GM21528 (cell line): ENCODE measurements at regions not wholly inside any gene's neighbourhood (a gene's known extent, or its start where the extent isn't known, plus 50 kb on each side); places are given as distances from the start of the nearest gene placed in this dataset.

Experiments used
- ATAC-seq: cut with Tn5 transposase; IDR thresholded peaks from one replicate; pipeline ENCODE4 v1.9.1; 2021; ENCODE audit warnings: mild to moderate bottlenecking, moderate library complexity; ENCODE audit not compliant: unreplicated experiment, low FRiP score

GRCh38 chr2:58973811-58974281, 732.7 kb upstream of the FANCL start:
- ATAC-seq, result no peak

DNA sequence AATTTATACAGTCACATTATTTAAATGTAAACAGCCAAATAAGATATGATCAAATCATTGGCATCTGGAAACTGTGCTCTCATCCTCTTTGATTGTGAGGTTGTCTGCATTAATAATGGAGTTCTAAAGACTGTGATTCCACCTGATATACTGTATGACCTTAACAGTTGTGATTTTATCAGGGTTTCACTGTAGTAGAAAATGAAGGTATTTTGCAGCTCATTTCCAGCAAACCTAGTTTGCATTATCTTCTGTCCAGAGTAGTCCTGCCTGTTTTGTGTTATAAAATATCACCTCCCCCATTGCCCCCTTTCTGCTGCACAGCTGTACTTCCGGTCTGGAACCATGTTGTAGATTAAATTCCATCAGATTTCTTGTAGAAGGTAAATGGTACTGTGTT, 731.6 kb upstream of the FANCL start:
- ATAC-seq, result no peak

DNA sequence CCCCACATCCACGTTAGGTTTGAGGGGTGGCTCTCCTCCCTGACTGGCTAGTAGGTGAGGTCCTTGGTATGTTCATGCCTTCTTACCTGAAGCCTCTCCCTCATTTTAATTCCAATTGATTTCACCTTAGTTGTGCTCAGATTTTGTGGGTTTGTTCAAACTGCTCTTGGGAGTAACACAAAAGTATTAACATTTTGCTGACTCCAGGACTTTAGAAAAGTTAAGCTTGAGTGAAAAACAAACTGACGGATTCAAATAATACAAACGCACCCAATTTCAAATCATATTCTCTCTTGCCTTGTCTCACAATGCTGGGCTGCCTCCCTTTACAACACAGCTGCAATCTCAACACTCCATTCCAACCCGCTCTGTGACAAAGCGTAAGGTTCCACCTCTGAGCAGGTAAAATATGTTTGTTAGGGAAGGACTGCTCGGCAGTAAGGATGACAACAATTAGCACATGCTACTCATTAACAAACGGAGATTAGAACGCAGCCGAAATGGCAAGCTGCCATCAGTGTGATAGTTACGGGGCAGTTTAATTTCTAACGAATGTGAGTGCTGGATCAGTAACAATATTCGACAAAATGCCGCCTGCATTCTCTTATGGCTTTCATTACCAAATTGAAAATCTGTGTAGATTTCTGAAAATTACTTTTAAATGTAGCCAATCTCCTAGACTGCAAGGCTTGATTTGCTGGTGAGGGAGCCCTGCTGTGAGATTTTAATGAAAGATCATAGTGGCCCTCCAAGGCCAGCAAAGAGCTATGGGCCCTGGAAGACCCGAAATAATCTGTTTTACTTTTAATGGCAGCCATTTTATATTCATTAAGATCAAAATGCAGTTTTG, 730.6 kb upstream of the FANCL start:
- no peak for ATAC-seq

DNA sequence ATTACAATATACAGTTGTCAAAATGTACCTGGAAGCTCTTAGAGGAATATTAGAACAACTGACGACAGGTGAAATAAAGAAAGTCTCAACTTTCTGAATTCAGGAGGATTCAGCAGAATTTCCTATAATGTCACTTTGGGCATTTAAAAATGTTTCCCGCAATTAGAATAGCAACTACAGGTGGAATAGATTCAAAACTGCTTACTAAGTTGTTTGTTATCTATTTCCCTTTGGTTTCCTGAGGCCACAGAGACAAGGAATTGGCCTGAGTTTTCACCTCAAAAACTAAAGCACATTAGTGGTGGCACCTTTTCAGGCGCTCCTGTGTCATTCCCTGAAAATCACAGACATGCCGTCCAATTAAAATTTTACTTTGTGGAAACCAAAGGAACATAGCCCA, 729.2 kb upstream of the FANCL start:
- ATAC-seq, result no peak

DNA sequence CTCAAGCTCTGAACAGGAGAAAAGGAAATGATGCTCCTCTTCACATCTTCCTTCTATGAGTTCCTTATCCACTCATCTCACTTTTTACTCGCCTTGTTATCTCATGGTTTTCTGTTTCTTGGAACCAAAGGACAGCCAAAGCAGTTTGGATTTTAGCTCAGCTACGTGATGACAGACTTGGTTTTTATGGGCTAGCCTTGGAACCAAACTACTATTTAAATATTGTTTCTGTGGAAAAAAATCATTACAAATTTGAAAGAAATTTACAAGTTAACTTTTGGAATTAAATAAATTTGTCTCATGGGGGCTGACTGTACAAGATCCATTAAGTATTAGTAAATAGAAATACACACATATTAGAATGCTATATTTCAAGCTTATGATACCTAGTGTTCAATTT, 727.8 kb upstream of the FANCL start:
- no peak for ATAC-seq

DNA sequence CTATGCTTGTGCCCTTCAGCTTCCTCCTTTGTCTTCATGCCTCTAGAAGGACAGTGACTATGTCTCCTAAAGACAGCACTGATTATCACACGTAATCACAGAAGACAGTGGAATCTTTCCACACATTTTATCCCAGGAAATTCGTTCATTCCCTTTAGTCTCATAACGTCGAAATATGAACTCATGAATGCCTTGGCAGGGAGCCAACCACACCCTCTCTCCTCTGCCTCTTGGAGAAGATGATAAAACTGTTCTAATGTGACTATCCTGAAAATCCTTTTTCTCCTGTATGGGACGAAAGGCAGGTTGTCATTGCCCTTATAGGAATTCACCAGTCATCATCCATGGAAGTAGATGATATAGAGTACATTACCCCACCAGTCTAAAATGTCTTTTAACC, 726.6 kb upstream of the FANCL start:
- no peak for ATAC-seq

DNA sequence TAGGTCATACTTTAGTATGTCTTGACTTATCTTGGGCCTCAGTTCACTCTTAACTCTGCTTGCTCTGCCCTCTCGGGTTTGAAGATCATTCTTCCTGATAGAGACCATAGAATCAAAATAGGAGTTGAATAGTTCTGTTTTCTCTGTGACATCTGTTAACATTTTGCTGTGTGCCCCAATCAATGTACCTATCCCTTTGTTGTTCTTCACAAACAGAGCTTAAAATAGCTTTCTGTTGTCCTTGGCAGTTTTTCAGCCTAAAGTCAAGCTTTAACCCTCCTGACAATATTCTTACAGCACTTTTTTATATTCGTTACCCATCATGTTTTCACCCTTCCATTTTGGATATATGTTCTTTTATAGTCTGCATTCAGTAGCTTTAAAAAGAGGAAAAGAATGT, 724.5 kb upstream of the FANCL start:
- ATAC-seq, result no peak

DNA sequence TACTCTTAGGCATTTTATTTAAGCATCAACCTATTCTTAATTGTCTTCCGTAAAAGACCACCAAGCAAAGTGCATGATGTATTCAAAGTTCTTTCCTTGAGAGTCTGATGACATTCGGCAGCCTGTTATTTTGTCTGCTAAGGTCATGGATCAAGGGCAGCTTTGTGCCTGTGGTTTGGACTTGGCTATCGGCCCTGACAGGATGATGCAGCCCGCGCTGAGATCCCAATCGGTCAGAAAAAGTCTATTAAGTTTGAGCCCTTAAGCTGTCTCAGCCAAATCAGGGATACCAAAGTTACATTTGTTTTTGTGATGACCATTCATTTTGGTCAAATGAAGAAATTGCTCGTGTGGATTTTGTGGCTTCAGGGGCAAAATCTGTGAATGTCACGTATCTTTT, 718.9 kb upstream of the FANCL start:
- ATAC-seq, result no peak

DNA sequence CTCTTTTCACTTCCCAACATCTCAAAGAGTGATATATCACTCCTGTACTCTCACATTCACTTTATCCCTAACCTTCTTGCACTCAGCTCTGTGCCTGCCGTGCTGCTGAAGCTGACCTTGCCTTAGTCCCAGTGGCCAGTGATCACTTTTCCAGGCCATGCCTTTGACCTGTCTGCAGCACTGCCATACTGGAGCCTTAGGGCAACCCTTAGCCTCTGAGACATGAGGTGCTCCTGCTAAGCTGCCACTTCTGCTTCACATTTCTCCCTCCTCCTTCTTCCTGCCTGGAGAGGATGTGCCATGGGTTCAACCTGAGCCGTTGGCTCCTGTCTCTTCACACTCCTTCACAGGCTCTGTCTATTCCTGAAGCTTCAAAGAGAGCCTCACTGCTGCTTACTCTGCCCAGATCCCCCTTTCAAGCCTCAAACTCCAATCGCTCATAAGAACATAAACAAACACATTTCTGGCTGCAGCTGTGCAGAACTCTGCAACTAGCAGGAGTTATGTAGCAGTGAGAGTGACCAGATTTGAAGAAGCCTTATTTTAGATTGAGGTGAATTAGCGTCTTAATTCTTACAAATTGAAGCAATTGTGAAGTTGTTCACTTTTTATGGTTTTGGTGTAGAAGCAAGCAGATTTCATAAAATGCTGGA, 716.2 kb upstream of the FANCL start:
- no peak for ATAC-seq

DNA sequence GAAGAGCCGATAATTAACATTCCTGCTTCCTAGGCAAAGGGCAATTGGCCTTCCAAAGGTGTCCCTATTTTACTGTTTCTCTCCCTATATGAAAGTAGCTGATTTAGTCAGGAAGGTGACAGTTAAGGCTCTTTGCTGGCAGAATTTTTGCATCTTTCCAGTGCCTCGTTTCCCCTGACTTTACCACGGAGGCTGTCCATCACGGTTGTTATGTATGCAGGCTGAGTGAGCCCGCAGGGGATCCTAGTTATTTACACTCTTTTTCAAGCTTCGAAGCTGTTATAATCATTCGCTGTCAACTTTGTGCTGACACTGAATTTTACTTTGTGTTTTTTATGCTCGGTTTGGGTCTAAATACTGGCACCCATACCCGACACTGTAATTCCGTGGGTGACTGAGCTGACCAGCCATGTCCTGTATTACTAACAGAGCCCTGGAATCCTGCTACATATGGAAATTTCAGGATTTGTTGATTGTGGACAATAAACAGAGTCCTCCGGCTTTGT, 713.8 kb upstream of the FANCL start:
- no peak for ATAC-seq

DNA sequence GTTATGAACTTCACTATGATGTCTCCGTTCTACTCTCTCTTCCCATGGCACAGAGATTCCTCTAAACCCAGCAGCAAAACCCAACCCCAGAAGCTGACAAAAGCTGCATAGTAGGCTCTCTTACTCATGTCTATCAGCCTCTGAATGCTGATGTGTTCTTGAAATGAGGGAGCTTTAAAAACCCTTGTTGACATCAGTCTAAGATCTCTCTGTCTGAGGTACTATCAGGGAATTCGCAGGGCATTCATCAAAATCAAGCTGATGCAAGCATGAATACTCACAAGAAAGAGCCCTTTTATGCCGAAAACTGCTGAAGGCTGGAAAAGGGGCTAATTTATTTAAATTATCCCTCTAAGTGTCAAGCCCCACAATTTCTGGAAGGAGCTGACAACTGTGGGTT, 710.6 kb upstream of the FANCL start:
- no peak for ATAC-seq

- ATAC-seq, result no peak
These were observed 709.8 kb upstream of the FANCL start for GRCh38 chr2:58950795-58951462.

GRCh38 chr2:58939388-58939787, 698.3 kb upstream of the FANCL start:
- ATAC-seq, result no peak

- ATAC-seq, result no peak
These were observed 697.9 kb upstream of the FANCL start for GRCh38 chr2:58938988-58939387.

DNA sequence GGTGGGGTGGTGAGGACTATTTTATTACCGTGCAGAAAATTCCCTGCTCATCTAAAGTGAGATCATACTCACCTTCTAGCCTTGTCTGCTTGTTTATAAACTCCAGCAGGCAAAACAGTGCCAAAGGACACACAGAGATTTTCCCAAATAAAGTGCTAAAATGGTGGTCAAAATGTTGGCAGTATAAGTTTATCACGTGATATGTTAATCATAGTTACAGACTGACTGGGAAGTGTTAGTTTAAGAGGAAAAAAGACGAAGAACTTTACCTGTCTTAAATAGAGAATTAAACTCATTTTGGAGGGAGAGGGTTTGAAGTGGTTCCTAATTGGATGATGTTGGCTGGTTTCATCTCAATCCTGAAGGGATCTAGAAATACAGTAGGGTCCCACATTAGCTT, 691.7 kb upstream of the FANCL start:
- no peak for ATAC-seq

GRCh38 chr2:58930537-58930936, 689.4 kb upstream of the FANCL start:
- no peak for ATAC-seq

- ATAC-seq, result no peak
These were observed 687.8 kb upstream of the FANCL start for GRCh38 chr2:58928973-58929372.

DNA sequence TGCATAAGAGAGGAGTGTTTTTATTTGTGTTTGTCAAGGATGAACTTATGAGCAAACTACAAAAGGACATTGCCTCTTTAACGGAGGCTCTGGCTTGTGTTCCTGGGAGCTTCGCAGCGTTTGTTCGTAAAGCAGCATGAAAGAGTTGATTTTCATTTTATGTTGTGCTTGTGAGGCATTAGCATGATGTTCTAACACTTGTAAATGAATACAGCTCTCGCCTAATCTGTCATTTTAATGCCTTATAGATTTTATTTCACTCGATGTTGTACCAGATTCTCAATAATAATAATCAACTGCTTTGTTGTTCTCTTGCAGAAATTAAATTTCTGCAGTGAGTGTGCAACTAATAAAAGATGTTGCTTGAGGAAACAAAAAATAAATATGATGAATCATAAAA, 687.3 kb upstream of the FANCL start:
- ATAC-seq, result no peak

- no peak for ATAC-seq
These were observed 685.0 kb upstream of the FANCL start for GRCh38 chr2:58926112-58926511.

GRCh38 chr2:58925676-58926081, 684.6 kb upstream of the FANCL start:
- no peak for ATAC-seq

GRCh38 chr2:58923869-58924268, 682.7 kb upstream of the FANCL start:
- ATAC-seq, result no peak
